ENCODE measurements at regions not wholly inside any gene's neighbourhood (a gene's known extent, or its start where the extent isn't known, plus 50 kb on each side); places are given as distances from the start of the nearest gene placed in this dataset.
"Not testable (repeated sequence)": the region's sequence is repeated elsewhere in the genome, so short reads cannot be mapped to it uniquely, and the experiment has no call there.

DNA sequence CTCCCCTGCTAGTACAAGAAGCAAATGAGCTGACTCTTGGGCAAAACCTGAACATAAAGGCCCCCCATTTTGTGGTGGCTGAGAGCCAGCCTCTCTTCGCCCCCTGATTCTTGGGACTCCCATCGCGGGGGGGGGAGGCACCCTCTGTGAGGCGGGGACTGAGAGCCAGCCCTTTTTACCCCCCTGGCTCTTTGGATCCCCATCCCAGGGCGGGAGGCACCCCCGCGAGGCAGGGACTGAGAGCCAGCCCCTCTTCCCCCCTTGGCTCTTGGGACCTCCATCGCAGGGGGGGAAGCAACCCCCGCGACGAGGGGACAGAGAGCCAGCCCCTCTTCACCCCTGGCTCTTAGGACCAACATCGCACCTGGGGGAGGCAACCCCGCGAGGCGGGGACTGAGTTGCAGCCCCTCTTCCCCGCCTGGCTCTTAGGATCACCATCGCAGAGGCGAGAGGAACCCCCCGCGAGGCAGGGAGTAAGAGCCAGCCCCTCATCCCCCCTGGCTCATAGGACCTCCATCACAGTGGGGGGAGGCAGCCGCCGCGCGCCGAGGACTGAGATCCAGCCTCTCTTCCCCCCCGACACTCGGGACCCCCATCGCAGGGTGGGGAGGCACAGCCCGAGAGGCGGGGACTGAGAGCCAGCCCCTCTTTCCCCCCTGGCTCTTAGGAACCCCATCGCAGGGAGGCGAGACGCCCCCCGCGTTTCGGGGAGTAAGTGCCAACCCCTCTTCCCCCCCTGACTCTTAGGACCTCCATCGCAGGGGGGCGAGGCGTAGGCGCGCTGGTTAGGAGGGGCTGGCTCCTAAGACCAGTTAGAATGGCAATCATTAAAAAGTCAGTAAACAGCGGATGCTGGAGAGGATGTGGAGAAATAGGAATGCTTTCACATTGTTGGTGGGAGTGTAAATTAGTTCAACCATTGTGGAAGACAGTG is 2428.4 kb upstream of the PCDH20 start:
- no peak for DNase-seq

DNA sequence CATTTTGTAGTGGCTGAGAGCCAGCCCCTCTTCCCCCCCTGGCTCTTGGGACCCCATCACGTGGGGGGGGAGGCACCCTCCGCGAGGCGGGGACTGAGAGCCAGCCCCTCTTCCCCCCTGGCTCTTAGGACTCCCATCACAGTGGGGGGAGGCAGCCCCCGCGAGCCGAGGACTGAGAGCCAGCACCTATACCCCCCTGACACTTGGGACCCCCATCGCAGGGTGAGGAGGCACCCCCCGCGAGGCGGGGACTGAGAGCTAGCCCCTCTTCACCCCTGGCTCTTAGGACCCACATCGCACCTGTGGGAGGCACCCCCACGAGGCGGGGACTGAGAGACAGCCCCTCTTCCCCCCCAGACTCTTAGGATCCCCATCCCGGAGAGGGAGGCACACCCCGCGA is 2426.5 kb upstream of the PCDH20 start:
- DNase-seq = no peak

DNA sequence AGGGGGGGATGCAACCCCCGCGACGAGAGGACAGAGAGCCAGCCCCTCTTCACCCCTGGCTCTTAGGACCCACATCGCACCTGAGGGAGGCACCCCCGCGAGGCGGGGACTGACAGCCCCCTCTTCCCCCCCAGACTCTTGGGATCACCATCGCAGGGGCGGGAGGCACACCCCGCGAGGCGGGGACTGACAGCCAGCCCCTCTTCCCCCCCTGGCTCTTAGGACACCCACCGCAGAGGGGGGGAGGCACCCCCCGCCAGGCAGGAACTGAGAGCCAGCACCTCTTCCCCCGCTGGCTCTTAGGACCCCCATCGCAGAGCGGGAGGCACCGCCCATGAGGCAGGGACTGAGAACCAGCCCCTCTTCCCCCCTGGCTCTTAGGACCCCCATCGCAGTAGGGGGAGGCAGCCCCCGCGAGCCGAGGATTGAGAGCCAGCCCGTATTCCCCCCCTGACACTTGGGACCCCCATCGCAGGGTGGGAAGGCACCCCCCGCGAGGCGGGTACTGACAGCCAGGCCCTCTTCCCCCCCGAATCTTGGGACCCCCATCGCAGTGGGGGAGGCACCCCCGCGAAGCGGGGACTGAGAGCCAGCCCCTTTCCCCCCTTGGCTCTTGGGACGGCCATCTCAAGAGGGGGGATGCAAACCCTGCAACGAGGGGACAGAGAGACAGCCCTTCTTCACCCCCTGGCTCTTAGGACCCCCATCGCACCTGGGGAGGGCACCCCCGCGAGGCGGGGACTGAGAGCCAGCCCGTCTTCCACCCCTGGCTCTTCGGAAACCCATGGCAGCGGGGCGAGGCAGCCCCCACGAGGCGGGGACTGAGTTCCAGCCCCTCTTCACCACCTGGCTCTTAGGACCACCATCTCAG is 2425.1 kb upstream of the PCDH20 start:
- no peak for DNase-seq

DNA sequence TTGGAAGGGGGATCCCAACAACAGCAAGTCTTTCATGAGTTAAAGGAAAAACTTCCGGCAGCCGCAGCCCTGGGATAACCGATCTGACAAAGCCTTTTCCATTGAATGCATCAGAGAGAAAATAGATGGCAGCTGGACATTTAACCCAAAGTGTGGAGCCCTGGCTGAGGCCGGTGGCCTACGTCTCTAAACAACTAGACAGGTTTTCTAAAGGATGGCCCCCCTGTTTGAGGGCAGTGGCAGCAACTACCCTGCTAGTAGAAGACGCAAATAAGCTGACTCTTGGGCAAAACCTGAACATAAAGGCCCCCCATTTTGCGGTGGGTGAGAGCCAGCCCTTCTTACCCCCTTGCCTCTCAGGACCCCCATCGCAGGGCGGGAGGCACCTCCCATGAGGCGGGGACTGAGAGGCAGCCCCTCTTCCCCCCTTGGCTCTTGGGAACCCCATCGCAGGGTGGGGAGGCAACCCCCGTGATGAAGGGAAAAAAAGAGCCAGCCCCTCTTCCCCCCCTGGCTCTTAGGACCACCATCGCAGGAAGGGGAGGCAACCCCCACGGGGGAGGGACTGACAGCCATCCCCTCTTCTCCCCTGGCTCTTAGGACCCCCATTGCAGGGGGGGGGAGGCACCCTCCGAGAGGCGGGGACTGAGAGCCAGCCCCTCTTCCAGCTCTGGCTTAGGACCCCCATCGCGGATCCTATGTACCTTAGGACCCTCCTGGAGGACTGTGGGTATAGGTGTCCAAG is 2422.9 kb upstream of the PCDH20 start:
- no peak for DNase-seq

- not testable (repeated sequence) for DNase-seq
Observed at GRCh38 chr13:63837701-63838100, 2422.1 kb upstream of the PCDH20 start.

GRCh38 chr13:63829609-63830008 is 2414.0 kb upstream of the PCDH20 start:
- not testable (repeated sequence) for DNase-seq

DNA sequence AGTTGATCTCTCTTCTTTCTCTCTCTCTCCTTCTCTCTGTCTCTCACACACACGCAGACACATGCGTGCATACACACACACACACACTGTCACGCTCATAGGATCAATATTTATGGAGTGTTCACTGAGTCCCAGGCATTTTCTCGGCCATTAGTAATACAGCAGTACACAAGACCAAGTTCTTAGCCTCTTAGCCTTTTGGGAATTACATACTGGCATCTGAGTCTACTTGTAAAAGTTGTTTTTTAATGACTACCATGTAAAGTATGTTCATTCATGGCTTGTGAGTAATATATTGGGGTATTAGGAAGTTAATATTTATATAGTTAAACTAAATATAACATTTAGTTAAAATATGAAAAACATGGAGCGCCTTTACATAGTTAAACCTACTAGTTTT is 2406.1 kb upstream of the PCDH20 start:
- not testable (repeated sequence) for DNase-seq

GRCh38 chr13:63811428-63812004 is 2395.9 kb upstream of the PCDH20 start:
- DNase-seq = not testable (repeated sequence)

- not testable (repeated sequence) for DNase-seq
Observed at GRCh38 chr13:63791134-63791533, 2375.5 kb upstream of the PCDH20 start.

- no peak for DNase-seq
Observed at GRCh38 chr13:63774133-63774532, 2358.5 kb upstream of the PCDH20 start.

DNA sequence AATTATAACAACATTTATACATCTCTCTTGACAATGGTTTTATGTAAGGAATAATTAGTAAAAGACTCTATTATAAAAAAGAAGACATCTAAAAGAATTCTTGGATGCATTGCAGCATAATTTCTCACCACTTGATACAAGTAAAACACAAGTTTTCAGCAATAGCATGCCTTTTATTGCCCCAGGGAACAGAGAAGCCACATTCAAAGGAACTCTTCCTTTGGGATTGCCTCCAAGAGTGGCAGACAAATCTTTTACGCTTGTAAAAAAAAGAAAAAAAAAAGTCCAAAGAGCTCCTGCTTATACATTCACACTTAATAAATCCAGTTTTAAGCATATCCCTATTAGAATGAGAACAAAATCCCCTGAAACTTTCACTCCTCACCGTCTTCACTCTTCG is 2357.8 kb upstream of the PCDH20 start:
- no peak for DNase-seq

GRCh38 chr13:63757683-63758082 is 2342.0 kb upstream of the PCDH20 start:
- DNase-seq = not testable (repeated sequence)

DNA sequence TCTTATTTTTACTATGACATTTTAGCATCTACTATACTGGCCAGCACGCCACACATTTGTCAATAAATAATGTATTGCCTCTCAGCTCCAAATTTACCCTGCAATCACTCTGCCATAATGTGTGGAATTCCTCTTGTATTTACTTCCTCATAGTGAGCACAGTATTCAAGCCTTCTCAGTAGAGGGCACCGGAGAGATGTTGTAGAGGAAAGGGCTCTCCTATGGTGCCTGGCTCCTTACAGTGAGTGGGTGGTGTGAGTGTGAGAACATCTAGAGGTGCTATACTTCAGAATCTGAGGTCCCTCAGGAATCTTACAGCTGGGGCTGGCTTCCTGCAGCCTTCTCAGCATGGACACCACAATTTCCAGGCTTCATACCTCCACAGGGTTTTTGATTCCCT is 2334.2 kb upstream of the PCDH20 start:
- not testable (repeated sequence) for DNase-seq

DNA sequence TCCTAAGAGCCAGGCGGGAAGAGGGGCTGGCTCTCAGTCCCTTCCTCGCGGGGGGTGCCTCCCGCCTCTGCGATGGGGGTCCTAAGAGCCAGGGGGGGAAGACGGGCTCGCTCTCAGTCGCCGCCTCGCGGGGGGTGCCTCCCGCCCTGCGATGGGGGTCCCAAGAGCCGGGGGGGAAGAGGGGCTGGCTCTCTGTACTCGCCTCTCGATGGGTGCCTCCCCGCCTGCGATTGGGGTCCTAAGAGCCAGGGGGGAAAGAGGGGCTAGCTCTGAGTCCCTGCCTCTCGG is 2326.1 kb upstream of the PCDH20 start:
- DNase-seq = not testable (repeated sequence)

- DNase-seq = no peak
Observed at GRCh38 chr13:63741029-63741813, 2325.6 kb upstream of the PCDH20 start.

GRCh38 chr13:63739112-63739735 is 2323.6 kb upstream of the PCDH20 start:
- DNase-seq = not testable (repeated sequence)

- DNase-seq = no peak
Observed at GRCh38 chr13:63737418-63737817, 2321.8 kb upstream of the PCDH20 start.

- no peak for DNase-seq
Observed at GRCh38 chr13:63731896-63732295, 2316.2 kb upstream of the PCDH20 start.

DNA sequence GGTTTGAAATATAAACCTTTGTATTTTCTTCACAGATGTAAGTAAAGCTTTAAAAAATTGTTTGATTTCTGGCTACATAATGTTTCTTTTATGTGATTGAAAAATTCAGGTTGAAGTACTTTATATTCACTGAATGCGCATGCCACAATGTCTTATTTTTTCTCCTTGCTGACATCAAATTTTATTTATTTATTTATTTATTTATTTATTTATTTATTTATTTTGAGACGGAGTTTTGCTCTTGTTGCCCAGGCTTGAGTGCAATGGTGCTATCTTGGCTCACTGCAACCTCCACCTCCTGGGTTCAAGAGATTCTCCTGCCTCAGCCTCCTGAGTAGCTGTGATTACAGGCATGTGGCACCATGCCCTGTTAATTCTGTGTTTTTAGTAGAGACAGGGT is 2296.5 kb upstream of the PCDH20 start:
- not testable (repeated sequence) for DNase-seq

DNA sequence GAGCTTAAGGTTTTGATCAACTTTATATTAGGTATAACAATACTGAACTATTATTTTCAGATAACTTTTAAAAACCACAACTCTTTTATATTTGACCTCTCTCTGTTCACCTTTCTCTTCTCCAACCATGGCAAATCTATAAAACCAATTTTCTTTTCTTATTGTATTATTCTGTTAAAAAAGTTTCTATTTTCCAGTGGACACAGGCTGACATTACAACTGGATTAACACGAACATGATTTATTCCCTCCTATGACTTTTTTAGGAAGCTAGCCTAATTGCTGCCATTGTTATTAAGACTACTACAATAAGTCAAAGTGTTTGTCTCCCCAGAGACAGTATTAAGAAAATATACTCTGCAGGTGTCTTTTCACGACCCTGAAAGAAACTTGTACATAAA is 2291.1 kb upstream of the PCDH20 start:
- no peak for DNase-seq

- no peak for DNase-seq
Observed at GRCh38 chr13:63704521-63704920, 2288.9 kb upstream of the PCDH20 start.

DNA sequence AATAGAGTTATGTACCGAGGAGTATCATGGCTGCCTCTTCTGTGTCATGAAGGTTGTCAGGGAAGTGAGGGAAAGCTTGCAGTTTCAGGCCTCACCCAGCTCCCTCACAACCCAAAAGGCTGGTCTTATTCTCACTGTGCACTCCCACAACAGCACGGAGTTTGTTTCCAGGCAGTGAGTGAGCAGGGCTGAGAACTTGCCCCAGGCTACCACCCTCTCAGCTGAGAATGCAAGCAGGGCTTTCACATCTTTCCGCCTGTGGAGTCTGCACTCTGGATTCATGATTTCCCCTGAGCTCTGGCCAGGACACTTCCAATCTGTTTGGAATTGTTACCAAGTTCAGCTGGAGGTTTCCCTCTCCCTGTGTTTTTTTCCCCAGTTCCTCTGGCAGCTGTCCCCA is 2284.7 kb upstream of the PCDH20 start:
- no peak for DNase-seq

All from NCI-H2107 (cell line).